ENCODE measurements at regions not wholly inside any gene's neighbourhood (a gene's known extent, or its start where the extent isn't known, plus 50 kb on each side); places are given as distances from the start of the nearest gene placed in this dataset.

- no peak for ATAC-seq
- POLR2A ChIA-PET = no interaction called here
Observed at GRCh38 chr2:155240176-155240575, 541.7 kb downstream of the KCNJ3 start.

GRCh38 chr2:155235710-155236109, 537.2 kb downstream of the KCNJ3 start:
- no peaks in the 10 kb centered on the region for H3K27me3 Mint-ChIP-seq
- DNase-seq = no peak
- no peak overlapping the region for H3K27ac Mint-ChIP-seq
- peaks cover 0 to 12% (median 2%) of the 10 kb centered on the region in 9 donors for H3K9me3 Mint-ChIP-seq
- POLR2A ChIA-PET = no interaction called here
- H3K36me3 Mint-ChIP-seq = no peaks in the 10 kb centered on the region
- H3K4me3 Mint-ChIP-seq = no peak overlapping the region
- ATAC-seq = no peak
- H3K4me1 Mint-ChIP-seq = no peaks in the 10 kb centered on the region

More at GRCh38 chr2:155240176-155240575, 541.7 kb downstream of the KCNJ3 start:
- H3K36me3 Mint-ChIP-seq = no peaks in the 10 kb centered on the region
- peaks cover 0 to 12% (median 0%) of the 10 kb centered on the region in 9 donors for H3K9me3 Mint-ChIP-seq
- no peaks in the 10 kb centered on the region for H3K27me3 Mint-ChIP-seq
- no peaks in the 10 kb centered on the region for H3K4me1 Mint-ChIP-seq
- no peak for DNase-seq
- H3K27ac Mint-ChIP-seq = no peak overlapping the region
- no peak overlapping the region for H3K4me3 Mint-ChIP-seq

GRCh38 chr2:155223781-155224406, 525.4 kb downstream of the KCNJ3 start:
- Mint-ChIP-seq H3K4me3 (no peak overlapping the region), H3K36me3 (no peaks in the 10 kb centered on the region), H3K27ac (no peak overlapping the region), H3K9me3 (peaks cover 0 to 1% (median 0%) of the 10 kb centered on the region in 9 donors), H3K4me1 (no peaks in the 10 kb centered on the region), H3K27me3 (no peaks in the 10 kb centered on the region)
- ATAC-seq = no peak
- DNase-seq = no peak
- POLR2A ChIA-PET = no interaction called here

GRCh38 chr2:155218945-155219344, 520.5 kb downstream of the KCNJ3 start:
- ATAC-seq (no peak), DNase-seq (no peak)
- Mint-ChIP-seq H3K27ac (no peak overlapping the region), H3K4me1 (no peaks in the 10 kb centered on the region), H3K27me3 (no peaks in the 10 kb centered on the region), H3K9me3 (peaks cover 0 to 6% (median 0%) of the 10 kb centered on the region in 9 donors), H3K36me3 (no peaks in the 10 kb centered on the region), H3K4me3 (no peak overlapping the region)
- POLR2A ChIA-PET = no interaction called here

- DNase-seq (no peak), ATAC-seq (no peak)
- POLR2A ChIA-PET = no interaction called here
- Mint-ChIP-seq H3K27me3 (no peaks in the 10 kb centered on the region), H3K36me3 (no peaks in the 10 kb centered on the region), H3K9me3 (peaks cover 0 to 6% (median 0%) of the 10 kb centered on the region in 9 donors), H3K27ac (no peak overlapping the region), H3K4me3 (no peak overlapping the region), H3K4me1 (no peaks in the 10 kb centered on the region)
Observed at GRCh38 chr2:155218292-155218924, 519.9 kb downstream of the KCNJ3 start.

GRCh38 chr2:155215037-155215707, 516.7 kb downstream of the KCNJ3 start:
- peaks cover 0 to 13% (median 0%) of the 10 kb centered on the region in 9 donors for H3K9me3 Mint-ChIP-seq
- H3K4me3 Mint-ChIP-seq = no peak overlapping the region
- POLR2A ChIA-PET = no interaction called here
- no peaks in the 10 kb centered on the region for H3K36me3 Mint-ChIP-seq
- no peak for ATAC-seq
- H3K4me1 Mint-ChIP-seq = no peaks in the 10 kb centered on the region
- no peak for DNase-seq
- H3K27ac Mint-ChIP-seq = no peak overlapping the region
- H3K27me3 Mint-ChIP-seq = no peaks in the 10 kb centered on the region

- ATAC-seq = no peak
- POLR2A ChIA-PET = no interaction called here
Observed at GRCh38 chr2:155209696-155210450, 511.4 kb downstream of the KCNJ3 start.

GRCh38 chr2:155203178-155203577, 504.7 kb downstream of the KCNJ3 start:
- no peaks in the 10 kb centered on the region for H3K36me3 Mint-ChIP-seq
- no peaks in the 10 kb centered on the region for H3K4me1 Mint-ChIP-seq
- H3K9me3 Mint-ChIP-seq = peaks cover 0 to 12% (median 0%) of the 10 kb centered on the region in 9 donors

More at GRCh38 chr2:155209696-155210450, 511.4 kb downstream of the KCNJ3 start:
- DNase-seq = no peak
- Mint-ChIP-seq H3K27ac (no peak overlapping the region), H3K36me3 (no peaks in the 10 kb centered on the region), H3K4me3 (no peak overlapping the region), H3K27me3 (no peaks in the 10 kb centered on the region), H3K9me3 (peaks cover 0 to 9% (median 0%) of the 10 kb centered on the region in 9 donors), H3K4me1 (no peaks in the 10 kb centered on the region)

GRCh38 chr2:155200753-155201152, 502.3 kb downstream of the KCNJ3 start:
- H3K4me1 Mint-ChIP-seq = no peaks in the 10 kb centered on the region

More at GRCh38 chr2:155203178-155203577, 504.7 kb downstream of the KCNJ3 start:
- no peak for ATAC-seq
- no peak overlapping the region for H3K4me3 Mint-ChIP-seq
- POLR2A ChIA-PET = no interaction called here
- DNase-seq = no peak
- no peaks in the 10 kb centered on the region for H3K27me3 Mint-ChIP-seq
- H3K27ac Mint-ChIP-seq = no peak overlapping the region

GRCh38 chr2:155190342-155190741, 491.8 kb downstream of the KCNJ3 start:
- POLR2A ChIA-PET = no interaction called here
- ATAC-seq (no peak), DNase-seq (no peak)
- peaks cover 0 to 7% (median 0%) of the 10 kb centered on the region in 3 donors for H3K36me3 Mint-ChIP-seq
- H3K4me3 Mint-ChIP-seq = no peak overlapping the region
- no peaks in the 10 kb centered on the region for H3K27me3 Mint-ChIP-seq
- no peaks in the 10 kb centered on the region for H3K4me1 Mint-ChIP-seq
- H3K27ac Mint-ChIP-seq = no peak overlapping the region
- peaks cover 0 to 15% (median 2%) of the 10 kb centered on the region in 9 donors for H3K9me3 Mint-ChIP-seq

More at GRCh38 chr2:155200753-155201152, 502.3 kb downstream of the KCNJ3 start:
- Mint-ChIP-seq H3K9me3 (peaks cover 0 to 12% (median 0%) of the 10 kb centered on the region in 9 donors), H3K4me3 (no peak overlapping the region), H3K27ac (no peak overlapping the region), H3K27me3 (no peaks in the 10 kb centered on the region), H3K36me3 (no peaks in the 10 kb centered on the region)
- DNase-seq (no peak), ATAC-seq (no peak)
- POLR2A ChIA-PET = no interaction called here

- Mint-ChIP-seq H3K27me3 (no peaks in the 10 kb centered on the region), H3K4me1 (no peaks in the 10 kb centered on the region), H3K36me3 (no peaks in the 10 kb centered on the region), H3K27ac (no peak overlapping the region), H3K9me3 (peaks cover 0 to 13% (median 0%) of the 10 kb centered on the region in 9 donors), H3K4me3 (no peak overlapping the region)
- POLR2A ChIA-PET = no interaction called here
- ATAC-seq (no peak), DNase-seq (no peak)
Observed at GRCh38 chr2:155178921-155179320, 480.4 kb downstream of the KCNJ3 start.

GRCh38 chr2:155176345-155176744, 477.9 kb downstream of the KCNJ3 start:
- Mint-ChIP-seq H3K4me3 (no peak overlapping the region), H3K27ac (no peak overlapping the region), H3K9me3 (peaks cover 0 to 8% (median 0%) of the 10 kb centered on the region in 9 donors), H3K4me1 (no peaks in the 10 kb centered on the region), H3K27me3 (no peaks in the 10 kb centered on the region), H3K36me3 (no peaks in the 10 kb centered on the region)
- ATAC-seq = no peak
- DNase-seq = no peak
- POLR2A ChIA-PET = no interaction called here

- H3K36me3 Mint-ChIP-seq = no peaks in the 10 kb centered on the region
- H3K4me3 Mint-ChIP-seq = no peak overlapping the region
- H3K27ac Mint-ChIP-seq = no peak overlapping the region
- POLR2A ChIA-PET = no interaction called here
- peaks cover 0 to 5% (median 0%) of the 10 kb centered on the region in 9 donors for H3K9me3 Mint-ChIP-seq
- no peak for ATAC-seq
- no peaks in the 10 kb centered on the region for H3K27me3 Mint-ChIP-seq
- no peaks in the 10 kb centered on the region for H3K4me1 Mint-ChIP-seq
- no peak for DNase-seq
Observed at GRCh38 chr2:155169317-155169716, 470.8 kb downstream of the KCNJ3 start.

All from naive thymus-derived CD8-positive, alpha-beta T cell (primary cell).